ENCODE measurements at regions not wholly inside any gene's neighbourhood (a gene's known extent, or its start where the extent isn't known, plus 50 kb on each side); places are given as distances from the start of the nearest gene placed in this dataset.

DNA sequence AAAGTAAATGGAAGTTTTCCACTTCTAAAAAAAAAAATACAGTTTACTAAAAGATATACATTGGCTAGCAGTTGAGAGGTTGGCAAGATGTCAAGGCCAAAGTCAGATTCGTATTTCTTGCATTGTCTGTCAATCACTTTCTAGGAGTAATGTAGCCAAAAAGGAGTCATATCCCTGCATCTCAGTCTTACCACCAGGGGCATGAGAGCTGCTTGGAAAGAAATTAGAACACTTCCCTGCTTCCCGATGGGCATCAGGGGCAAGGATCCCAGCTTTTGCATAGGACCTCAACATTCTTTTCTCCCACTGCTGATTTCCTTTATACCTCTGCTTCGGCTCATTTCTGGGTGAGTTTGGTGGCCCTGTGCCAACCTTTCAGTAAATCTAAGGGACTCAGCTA, 581.0 kb upstream of the MAP3K7 start:
- H3K27me3 ChIP-seq = peaks cover 0 to 6% (median 0%) of the 10 kb centered on the region in 4 donors
- no peak for FAIRE-seq
- no peak for DNase-seq
- H3K4me3 ChIP-seq = no peak overlapping the region
- H3K27ac ChIP-seq = no peak overlapping the region
- intact Hi-C loops (cut with DNase I) = no loop called here
- H3K9me3 ChIP-seq = no peaks in the 10 kb centered on the region
- no peaks in the 10 kb centered on the region for H3K36me3 ChIP-seq
- TF ChIP-seq, protein P1, sequence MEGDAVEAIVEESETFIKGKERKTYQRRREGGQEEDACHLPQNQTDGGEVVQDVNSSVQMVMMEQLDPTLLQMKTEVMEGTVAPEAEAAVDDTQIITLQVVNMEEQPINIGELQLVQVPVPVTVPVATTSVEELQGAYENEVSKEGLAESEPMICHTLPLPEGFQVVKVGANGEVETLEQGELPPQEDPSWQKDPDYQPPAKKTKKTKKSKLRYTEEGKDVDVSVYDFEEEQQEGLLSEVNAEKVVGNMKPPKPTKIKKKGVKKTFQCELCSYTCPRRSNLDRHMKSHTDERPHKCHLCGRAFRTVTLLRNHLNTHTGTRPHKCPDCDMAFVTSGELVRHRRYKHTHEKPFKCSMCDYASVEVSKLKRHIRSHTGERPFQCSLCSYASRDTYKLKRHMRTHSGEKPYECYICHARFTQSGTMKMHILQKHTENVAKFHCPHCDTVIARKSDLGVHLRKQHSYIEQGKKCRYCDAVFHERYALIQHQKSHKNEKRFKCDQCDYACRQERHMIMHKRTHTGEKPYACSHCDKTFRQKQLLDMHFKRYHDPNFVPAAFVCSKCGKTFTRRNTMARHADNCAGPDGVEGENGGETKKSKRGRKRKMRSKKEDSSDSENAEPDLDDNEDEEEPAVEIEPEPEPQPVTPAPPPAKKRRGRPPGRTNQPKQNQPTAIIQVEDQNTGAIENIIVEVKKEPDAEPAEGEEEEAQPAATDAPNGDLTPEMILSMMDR (IDR thresholded peaks at IDR 0.05) = no peak
- WGBS, 2 donors = 23 to 32% methylated on average over 3 of the region's 3 CpGs
- ATAC-seq = no peak
- no peaks in the 10 kb centered on the region for H3K4me1 ChIP-seq

DNA sequence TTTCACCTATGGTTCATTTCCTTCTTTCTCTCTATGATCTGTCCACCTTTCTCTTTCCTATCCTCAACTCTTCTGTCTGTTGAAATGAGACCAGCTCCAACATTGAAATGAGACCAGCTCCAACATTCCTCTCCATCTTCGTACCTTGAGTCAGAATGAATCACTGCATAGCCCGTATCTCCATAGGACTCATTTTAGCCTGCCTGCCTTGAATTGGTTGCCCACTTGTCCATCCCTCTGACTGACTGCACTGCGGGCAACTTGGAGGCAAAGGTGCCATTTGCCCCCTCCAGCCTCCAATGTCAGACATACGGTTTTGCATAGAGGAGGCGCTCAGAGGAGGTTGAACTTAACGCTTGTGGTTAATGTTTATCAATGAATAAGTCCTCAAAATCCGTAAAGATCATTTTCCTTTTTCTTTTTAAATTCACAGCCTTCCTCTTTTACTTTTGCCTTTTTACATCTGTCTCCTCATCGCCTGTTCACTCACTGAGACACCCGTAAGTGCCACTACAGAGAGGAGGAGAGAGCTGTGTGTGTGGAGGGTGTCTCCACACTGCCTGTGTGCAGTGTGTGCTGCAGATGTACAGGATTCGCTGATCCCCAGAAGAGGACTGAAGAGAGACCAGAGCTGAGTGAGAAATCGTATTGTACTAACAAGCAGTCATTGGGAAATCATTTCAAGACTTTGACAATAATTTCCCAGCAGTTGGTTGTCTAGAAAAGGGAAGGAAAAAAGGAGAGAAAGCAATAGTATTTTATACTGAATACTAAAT, 579.6 kb upstream of the MAP3K7 start:
- no peak for FAIRE-seq
- no peak for DNase-seq
- H3K4me1 ChIP-seq = no peaks in the 10 kb centered on the region
- no peaks in the 10 kb centered on the region for H3K9me3 ChIP-seq
- no peak for ATAC-seq
- TF ChIP-seq, protein P1 (IDR thresholded peaks at IDR 0.05) = no peak
- no peak overlapping the region for H3K27ac ChIP-seq
- 61 to 74% methylated on average over 11 of the region's 11 CpGs for WGBS, 2 donors
- peaks cover 0 to 6% (median 0%) of the 10 kb centered on the region in 4 donors for H3K27me3 ChIP-seq
- H3K36me3 ChIP-seq = no peaks in the 10 kb centered on the region
- intact Hi-C loops (cut with DNase I) = no loop called here
- H3K4me3 ChIP-seq = no peak overlapping the region

GRCh38 chr6:91164105-91164504, 577.2 kb upstream of the MAP3K7 start:
- no peak for FAIRE-seq
- intact Hi-C loops (cut with DNase I) = no loop called here
- Histone ChIP-seq H3K36me3 (no peaks in the 10 kb centered on the region), H3K27ac (no peak overlapping the region), H3K4me3 (no peak overlapping the region), H3K9me3 (no peaks in the 10 kb centered on the region), H3K4me1 (no peaks in the 10 kb centered on the region), H3K27me3 (peaks cover 0 to 6% (median 0%) of the 10 kb centered on the region in 4 donors)
- DNase-seq = no peak
- no peak for ATAC-seq
- WGBS, 2 donors = 71 to 77% methylated on average over 7 of the region's 7 CpGs
- TF ChIP-seq, protein P1 (IDR thresholded peaks at IDR 0.05) = no peak

DNA sequence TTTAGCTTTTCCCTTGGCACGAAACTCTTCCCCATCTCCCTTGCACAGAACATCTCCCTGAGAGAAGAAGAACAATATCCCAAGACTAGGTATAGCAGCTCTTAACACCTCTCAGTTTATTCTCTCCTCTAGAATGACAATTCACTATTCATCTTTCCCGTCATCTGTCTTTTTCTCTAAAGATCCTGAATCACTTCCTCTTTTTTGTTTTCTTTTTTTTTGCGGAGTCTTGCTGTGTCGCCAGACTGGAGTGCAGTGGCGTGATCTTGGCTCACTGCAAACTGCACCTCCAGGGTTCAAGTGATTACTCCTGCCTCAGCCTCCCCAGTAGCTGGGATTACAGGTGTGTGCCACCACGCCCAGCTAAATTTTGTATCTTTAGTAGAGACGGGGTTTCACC, 574.4 kb upstream of the MAP3K7 start:
- DNase-seq (no peak), ATAC-seq (no peak), FAIRE-seq (no peak)
- no peak overlapping the region for H3K27ac ChIP-seq
- intact Hi-C loops (cut with DNase I) = no loop called here
- no peaks in the 10 kb centered on the region for H3K4me1 ChIP-seq
- H3K27me3 ChIP-seq = peaks cover 0 to 6% (median 0%) of the 10 kb centered on the region in 4 donors
- 69 to 84% methylated on average over 7 of the region's 7 CpGs for WGBS, 2 donors
- H3K9me3 ChIP-seq = no peaks in the 10 kb centered on the region
- no peak overlapping the region for H3K4me3 ChIP-seq
- TF ChIP-seq, protein P1 (IDR thresholded peaks at IDR 0.05) = no peak
- H3K36me3 ChIP-seq = no peaks in the 10 kb centered on the region

- DNase-seq (no peak), ATAC-seq (no peak), FAIRE-seq (no peak)
- no peak overlapping the region for H3K27ac ChIP-seq
- H3K36me3 ChIP-seq = no peaks in the 10 kb centered on the region
- H3K27me3 ChIP-seq = no peaks in the 10 kb centered on the region
- TF ChIP-seq, protein P1 (IDR thresholded peaks at IDR 0.05) = no peak
- H3K4me1 ChIP-seq = no peaks in the 10 kb centered on the region
- H3K9me3 ChIP-seq = no peaks in the 10 kb centered on the region
- intact Hi-C loops (cut with DNase I) = no loop called here
- H3K4me3 ChIP-seq = no peak overlapping the region
- 43 to 50% methylated on average over 5 of the region's 5 CpGs for WGBS, 2 donors
Observed at GRCh38 chr6:91155129-91155785, 568.4 kb upstream of the MAP3K7 start.
